Keratinocyte (primary cell): ENCODE measurements at regions not wholly inside any gene's neighbourhood (a gene's known extent, or its start where the extent isn't known, plus 50 kb on each side); places are given as distances from the start of the nearest gene placed in this dataset.

ENCODE experiments used
- EZH2 ChIP-seq: IDR thresholded peaks from one replicate; pipeline ENCODE4 v1.6.1; 2012; ENCODE audit warnings: inconsistent platforms, mild to moderate bottlenecking, low read length, moderate library complexity
- TF ChIP-seq, protein P1 (sequence below), 3 experiments: IDR thresholded peaks in 1 of 3; conservative IDR thresholded peaks in 1 of 3; optimal IDR thresholded peaks in 1 of 3; 2 replicates in 2 of 3; 3 replicates in 1 of 3; pipeline versions ENCODE3 to v1.5.1; 2011; ENCODE audit warnings: low read length in 3 of 3, mild to moderate bottlenecking in 3 of 3, moderate library complexity in 2 of 3, control low read depth in 1 of 3, inconsistent platforms in 1 of 3; ENCODE audit not compliant: insufficient read depth in 2 of 3; ENCODE audit errors: extremely low read depth in 1 of 3

DNA sequence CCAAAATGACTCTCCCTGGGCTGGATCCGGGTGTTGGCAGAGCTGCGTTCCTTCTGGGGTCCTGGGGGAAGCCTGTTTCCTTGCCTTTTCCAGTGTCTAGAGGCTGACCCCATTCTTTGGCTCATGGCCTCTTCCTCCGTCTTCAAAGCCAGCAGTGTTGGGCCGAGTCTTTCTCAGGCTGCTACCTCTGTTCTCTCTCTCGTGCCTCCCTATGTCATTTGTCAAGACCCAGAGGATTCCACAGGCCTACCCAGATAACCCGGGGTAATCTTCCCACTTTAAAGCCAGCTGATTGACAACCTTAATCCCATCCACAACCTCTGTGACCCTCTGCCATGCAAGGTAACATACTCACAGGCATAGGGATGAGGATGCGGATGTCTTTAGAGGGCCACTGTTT lies 55.0 kb upstream of the KCNMB1 start:
- TF ChIP-seq, protein P1, sequence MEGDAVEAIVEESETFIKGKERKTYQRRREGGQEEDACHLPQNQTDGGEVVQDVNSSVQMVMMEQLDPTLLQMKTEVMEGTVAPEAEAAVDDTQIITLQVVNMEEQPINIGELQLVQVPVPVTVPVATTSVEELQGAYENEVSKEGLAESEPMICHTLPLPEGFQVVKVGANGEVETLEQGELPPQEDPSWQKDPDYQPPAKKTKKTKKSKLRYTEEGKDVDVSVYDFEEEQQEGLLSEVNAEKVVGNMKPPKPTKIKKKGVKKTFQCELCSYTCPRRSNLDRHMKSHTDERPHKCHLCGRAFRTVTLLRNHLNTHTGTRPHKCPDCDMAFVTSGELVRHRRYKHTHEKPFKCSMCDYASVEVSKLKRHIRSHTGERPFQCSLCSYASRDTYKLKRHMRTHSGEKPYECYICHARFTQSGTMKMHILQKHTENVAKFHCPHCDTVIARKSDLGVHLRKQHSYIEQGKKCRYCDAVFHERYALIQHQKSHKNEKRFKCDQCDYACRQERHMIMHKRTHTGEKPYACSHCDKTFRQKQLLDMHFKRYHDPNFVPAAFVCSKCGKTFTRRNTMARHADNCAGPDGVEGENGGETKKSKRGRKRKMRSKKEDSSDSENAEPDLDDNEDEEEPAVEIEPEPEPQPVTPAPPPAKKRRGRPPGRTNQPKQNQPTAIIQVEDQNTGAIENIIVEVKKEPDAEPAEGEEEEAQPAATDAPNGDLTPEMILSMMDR (optimal IDR thresholded peaks at IDR 0.05 in 1 of 3, IDR thresholded peaks at IDR 0.05 in 1 of 3, conservative IDR thresholded peaks at IDR 0.05 in 1 of 3; ENCODE audit: extremely low read depth in 1 of 3, insufficient read depth in 2 of 3, low read length in 3 of 3), result no peak
- no peak for TF ChIP-seq EZH2
